HepG2 (cell line): ENCODE measurements at regions not wholly inside any gene's neighbourhood (a gene's known extent, or its start where the extent isn't known, plus 50 kb on each side); places are given as distances from the start of the nearest gene placed in this dataset.

Source experiments
- EHMT2 ChIP-seq: fragments of 200-600 bp; sonication (generic); IDR thresholded peaks from 2 replicates; pipeline ENCODE4 v1.7.0; 2017; ENCODE audit warnings: antibody characterized with exemption, low read depth, low read length, borderline replicate concordance
- HNRNPK ChIP-seq: fragments of 200-400 bp; formaldehyde crosslinking; IDR thresholded peaks from 2 replicates; pipeline ENCODE4 v1.6.1; 2018; ENCODE audit warnings: low read length, low read depth, moderate library complexity, mild to moderate bottlenecking; ENCODE audit not compliant: poor library complexity, severe bottlenecking
- ISL2 ChIP-seq: sonication (generic); formaldehyde crosslinking; IDR thresholded peaks from 2 replicates; pipeline ENCODE4 v1.5.0; 2020; ENCODE audit warnings: missing genetic modification reagents
- KAT7 ChIP-seq: IDR thresholded peaks from 2 replicates; pipeline ENCODE4 v1.6.1; 2018; ENCODE audit warnings: borderline replicate concordance, missing compliant biosample characterization
- MEF2D ChIP-seq: sonication (generic); formaldehyde crosslinking; IDR thresholded peaks from 2 replicates; pipeline ENCODE4 v1.5.1; 2020; ENCODE audit warnings: mild to moderate bottlenecking, missing genetic modification reagents
- MIXL1 ChIP-seq: IDR thresholded peaks from 2 replicates; pipeline ENCODE4 v1.6.1; 2016
- NFRKB ChIP-seq: fragments of 450-650 bp; IDR thresholded peaks from 2 replicates; pipeline ENCODE4 v1.6.1; 2017
- PRPF4 ChIP-seq: fragments of 200-400 bp; formaldehyde crosslinking; IDR thresholded peaks from 2 replicates; pipeline ENCODE4 v1.6.1; 2016; ENCODE audit warnings: low read length, low read depth; ENCODE audit not compliant: poor library complexity, severe bottlenecking
- SMAD1 ChIP-seq: sonication (generic); formaldehyde crosslinking; IDR thresholded peaks from 2 replicates; pipeline ENCODE4 v1.4.0; 2020; ENCODE audit warnings: missing genetic modification reagents, low read depth, mild to moderate bottlenecking, borderline replicate concordance
- SRSF1 ChIP-seq: fragments of 200-400 bp; formaldehyde crosslinking; optimal IDR thresholded peaks from 2 replicates; pipeline ENCODE3; 2017; ENCODE audit warnings: mild to moderate bottlenecking, low read depth, low read length, moderate library complexity
- ZBTB1 ChIP-seq: sonication (generic); formaldehyde crosslinking; IDR thresholded peaks from 2 replicates; pipeline ENCODE4 v1.4.0; 2020; ENCODE audit warnings: missing genetic modification reagents, borderline replicate concordance
- TF ChIP-seq, protein P1 (sequence below): sonication (generic); formaldehyde crosslinking; IDR thresholded peaks from 2 replicates; pipeline ENCODE4 v1.8.0; 2022; ENCODE audit warnings: mild to moderate bottlenecking, missing genetic modification reagents, borderline replicate concordance
- TF ChIP-seq, protein P2 (sequence below): IDR thresholded peaks from 2 replicates; pipeline ENCODE4 v1.6.1; 2012; ENCODE audit warnings: low read length, improper control_type of control experiment
- TF ChIP-seq, protein P3 (sequence below): IDR thresholded peaks from 2 replicates; pipeline ENCODE4 v1.6.1; 2016
- TF ChIP-seq, protein P4 (sequence below): sonication (generic); formaldehyde crosslinking; IDR thresholded peaks from 2 replicates; pipeline ENCODE4 v1.8.0; 2022; ENCODE audit warnings: mild to moderate bottlenecking, missing genetic modification reagents; ENCODE audit not compliant: insufficient replicate concordance
- TF ChIP-seq, protein P5 (sequence below): sonication (generic); formaldehyde crosslinking; IDR thresholded peaks from 2 replicates; pipeline ENCODE4 v1.4.0; 2020; ENCODE audit warnings: missing genetic modification reagents
- TF ChIP-seq, protein P6 (sequence below): IDR thresholded peaks from 2 replicates; pipeline ENCODE4 v1.6.1; 2016; ENCODE audit warnings: control low read depth

DNA sequence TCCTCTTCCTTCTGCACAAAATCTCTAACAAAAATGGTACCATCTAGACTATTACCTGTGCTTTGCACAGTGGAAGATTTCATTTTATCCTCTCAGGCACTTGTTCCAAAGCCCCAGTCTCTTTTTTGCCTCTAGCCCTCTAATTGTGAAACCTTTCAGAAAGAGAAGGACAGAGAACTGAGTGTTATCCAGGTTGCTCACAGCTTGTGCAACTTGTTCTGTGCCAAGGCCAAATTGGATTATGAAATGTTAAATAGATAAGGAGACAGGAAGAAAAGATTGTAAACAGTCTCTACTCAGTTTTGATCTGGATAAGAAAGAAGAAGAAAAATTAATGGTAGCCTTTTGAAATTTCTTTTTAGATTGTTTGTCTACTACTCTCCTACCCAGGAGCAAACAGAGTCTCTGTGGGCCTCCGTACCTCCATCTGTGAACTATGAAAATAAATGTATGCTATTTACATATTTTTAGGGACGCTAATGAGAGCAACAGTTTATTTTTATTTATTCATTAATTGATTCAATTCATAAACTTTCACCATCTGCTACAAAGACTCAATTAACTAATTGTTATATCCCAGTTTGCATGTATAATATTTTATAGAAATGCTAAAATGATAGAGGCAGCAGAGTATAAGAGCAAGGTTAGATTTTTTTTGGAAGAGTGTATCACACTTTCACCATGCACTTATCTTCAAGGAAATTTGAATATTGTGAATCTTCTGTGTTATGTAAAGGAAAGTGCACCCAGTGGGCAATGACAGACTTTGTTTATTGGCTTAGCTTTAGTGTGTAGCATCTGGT lies 339.0 kb upstream of the ETAA1 start (continued):
- TF ChIP-seq, protein P1, sequence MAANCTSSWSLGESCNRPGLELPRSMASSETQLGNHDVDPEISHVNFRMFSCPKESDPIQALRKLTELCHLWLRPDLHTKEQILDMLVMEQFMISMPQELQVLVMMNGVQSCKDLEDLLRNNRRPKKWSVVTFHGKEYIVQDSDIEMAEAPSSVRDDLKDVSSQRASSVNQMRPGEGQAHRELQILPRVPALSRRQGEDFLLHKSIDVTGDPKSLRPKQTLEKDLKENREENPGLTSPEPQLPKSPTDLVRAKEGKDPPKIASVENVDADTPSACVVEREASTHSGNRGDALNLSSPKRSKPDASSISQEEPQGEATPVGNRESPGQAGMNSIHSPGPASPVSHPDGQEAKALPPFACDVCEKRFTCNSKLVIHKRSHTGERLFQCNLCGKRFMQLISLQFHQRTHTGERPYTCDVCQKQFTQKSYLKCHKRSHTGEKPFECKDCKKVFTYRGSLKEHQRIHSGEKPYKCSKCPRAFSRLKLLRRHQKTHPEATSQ (CRISPR knock-in tag): no peak
- TF ChIP-seq ISL2 (CRISPR knock-in tag): peak; percentile 98
- peak; percentile 99 for TF ChIP-seq MIXL1
- no peak for TF ChIP-seq EHMT2
- no peak for TF ChIP-seq HNRNPK
- TF ChIP-seq, protein P2, sequence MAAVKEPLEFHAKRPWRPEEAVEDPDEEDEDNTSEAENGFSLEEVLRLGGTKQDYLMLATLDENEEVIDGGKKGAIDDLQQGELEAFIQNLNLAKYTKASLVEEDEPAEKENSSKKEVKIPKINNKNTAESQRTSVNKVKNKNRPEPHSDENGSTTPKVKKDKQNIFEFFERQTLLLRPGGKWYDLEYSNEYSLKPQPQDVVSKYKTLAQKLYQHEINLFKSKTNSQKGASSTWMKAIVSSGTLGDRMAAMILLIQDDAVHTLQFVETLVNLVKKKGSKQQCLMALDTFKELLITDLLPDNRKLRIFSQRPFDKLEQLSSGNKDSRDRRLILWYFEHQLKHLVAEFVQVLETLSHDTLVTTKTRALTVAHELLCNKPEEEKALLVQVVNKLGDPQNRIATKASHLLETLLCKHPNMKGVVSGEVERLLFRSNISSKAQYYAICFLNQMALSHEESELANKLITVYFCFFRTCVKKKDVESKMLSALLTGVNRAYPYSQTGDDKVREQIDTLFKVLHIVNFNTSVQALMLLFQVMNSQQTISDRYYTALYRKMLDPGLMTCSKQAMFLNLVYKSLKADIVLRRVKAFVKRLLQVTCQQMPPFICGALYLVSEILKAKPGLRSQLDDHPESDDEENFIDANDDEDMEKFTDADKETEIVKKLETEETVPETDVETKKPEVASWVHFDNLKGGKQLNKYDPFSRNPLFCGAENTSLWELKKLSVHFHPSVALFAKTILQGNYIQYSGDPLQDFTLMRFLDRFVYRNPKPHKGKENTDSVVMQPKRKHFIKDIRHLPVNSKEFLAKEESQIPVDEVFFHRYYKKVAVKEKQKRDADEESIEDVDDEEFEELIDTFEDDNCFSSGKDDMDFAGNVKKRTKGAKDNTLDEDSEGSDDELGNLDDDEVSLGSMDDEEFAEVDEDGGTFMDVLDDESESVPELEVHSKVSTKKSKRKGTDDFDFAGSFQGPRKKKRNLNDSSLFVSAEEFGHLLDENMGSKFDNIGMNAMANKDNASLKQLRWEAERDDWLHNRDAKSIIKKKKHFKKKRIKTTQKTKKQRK: no peak
- TF ChIP-seq PRPF4: no peak
- TF ChIP-seq, protein P3, sequence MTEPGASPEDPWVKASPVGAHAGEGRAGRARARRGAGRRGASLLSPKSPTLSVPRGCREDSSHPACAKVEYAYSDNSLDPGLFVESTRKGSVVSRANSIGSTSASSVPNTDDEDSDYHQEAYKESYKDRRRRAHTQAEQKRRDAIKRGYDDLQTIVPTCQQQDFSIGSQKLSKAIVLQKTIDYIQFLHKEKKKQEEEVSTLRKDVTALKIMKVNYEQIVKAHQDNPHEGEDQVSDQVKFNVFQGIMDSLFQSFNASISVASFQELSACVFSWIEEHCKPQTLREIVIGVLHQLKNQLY (CRISPR knock-in tag): no peak
- no peak for TF ChIP-seq SRSF1
- TF ChIP-seq KAT7 (CRISPR knock-in tag): peak; percentile 71; the same call in 1 of the 2 replicates
- TF ChIP-seq, protein P4, sequence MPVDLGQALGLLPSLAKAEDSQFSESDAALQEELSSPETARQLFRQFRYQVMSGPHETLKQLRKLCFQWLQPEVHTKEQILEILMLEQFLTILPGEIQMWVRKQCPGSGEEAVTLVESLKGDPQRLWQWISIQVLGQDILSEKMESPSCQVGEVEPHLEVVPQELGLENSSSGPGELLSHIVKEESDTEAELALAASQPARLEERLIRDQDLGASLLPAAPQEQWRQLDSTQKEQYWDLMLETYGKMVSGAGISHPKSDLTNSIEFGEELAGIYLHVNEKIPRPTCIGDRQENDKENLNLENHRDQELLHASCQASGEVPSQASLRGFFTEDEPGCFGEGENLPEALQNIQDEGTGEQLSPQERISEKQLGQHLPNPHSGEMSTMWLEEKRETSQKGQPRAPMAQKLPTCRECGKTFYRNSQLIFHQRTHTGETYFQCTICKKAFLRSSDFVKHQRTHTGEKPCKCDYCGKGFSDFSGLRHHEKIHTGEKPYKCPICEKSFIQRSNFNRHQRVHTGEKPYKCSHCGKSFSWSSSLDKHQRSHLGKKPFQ (CRISPR knock-in tag): no peak
- TF ChIP-seq ZBTB1 (CRISPR knock-in tag): no peak
- TF ChIP-seq MEF2D (CRISPR knock-in tag): no peak
- TF ChIP-seq, protein P5, sequence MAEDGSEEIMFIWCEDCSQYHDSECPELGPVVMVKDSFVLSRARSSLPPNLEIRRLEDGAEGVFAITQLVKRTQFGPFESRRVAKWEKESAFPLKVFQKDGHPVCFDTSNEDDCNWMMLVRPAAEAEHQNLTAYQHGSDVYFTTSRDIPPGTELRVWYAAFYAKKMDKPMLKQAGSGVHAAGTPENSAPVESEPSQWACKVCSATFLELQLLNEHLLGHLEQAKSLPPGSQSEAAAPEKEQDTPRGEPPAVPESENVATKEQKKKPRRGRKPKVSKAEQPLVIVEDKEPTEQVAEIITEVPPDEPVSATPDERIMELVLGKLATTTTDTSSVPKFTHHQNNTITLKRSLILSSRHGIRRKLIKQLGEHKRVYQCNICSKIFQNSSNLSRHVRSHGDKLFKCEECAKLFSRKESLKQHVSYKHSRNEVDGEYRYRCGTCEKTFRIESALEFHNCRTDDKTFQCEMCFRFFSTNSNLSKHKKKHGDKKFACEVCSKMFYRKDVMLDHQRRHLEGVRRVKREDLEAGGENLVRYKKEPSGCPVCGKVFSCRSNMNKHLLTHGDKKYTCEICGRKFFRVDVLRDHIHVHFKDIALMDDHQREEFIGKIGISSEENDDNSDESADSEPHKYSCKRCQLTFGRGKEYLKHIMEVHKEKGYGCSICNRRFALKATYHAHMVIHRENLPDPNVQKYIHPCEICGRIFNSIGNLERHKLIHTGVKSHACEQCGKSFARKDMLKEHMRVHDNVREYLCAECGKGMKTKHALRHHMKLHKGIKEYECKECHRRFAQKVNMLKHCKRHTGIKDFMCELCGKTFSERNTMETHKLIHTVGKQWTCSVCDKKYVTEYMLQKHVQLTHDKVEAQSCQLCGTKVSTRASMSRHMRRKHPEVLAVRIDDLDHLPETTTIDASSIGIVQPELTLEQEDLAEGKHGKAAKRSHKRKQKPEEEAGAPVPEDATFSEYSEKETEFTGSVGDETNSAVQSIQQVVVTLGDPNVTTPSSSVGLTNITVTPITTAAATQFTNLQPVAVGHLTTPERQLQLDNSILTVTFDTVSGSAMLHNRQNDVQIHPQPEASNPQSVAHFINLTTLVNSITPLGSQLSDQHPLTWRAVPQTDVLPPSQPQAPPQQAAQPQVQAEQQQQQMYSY (CRISPR knock-in tag): no peak
- no peak for TF ChIP-seq NFRKB
- TF ChIP-seq, protein P6, sequence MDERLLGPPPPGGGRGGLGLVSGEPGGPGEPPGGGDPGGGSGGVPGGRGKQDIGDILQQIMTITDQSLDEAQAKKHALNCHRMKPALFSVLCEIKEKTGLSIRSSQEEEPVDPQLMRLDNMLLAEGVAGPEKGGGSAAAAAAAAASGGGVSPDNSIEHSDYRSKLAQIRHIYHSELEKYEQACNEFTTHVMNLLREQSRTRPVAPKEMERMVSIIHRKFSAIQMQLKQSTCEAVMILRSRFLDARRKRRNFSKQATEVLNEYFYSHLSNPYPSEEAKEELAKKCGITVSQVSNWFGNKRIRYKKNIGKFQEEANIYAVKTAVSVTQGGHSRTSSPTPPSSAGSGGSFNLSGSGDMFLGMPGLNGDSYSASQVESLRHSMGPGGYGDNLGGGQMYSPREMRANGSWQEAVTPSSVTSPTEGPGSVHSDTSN: no peak
- TF ChIP-seq SMAD1: no peak
